H1 (cell line): ENCODE measurements at regions not wholly inside any gene's neighbourhood (a gene's known extent, or its start where the extent isn't known, plus 50 kb on each side); places are given as distances from the start of the nearest gene placed in this dataset.
A peak's percentile ranks its signal among the peaks of the same experiment; 100 is the strongest.

Experiments used
- CTCF ChIA-PET: fragments of 300-600 bp; sonication (Branson Sonifier 250); formaldehyde crosslinking; loops from one replicate; lab custom pipeline; 2021; ENCODE audit not compliant: partially characterized antibody; lab: Charles Lee
- POLR2A ChIA-PET: fragments of 300-600 bp; sonication (Branson Sonifier 250); formaldehyde crosslinking; loops from one replicate; lab custom pipeline; 2021; ENCODE audit warnings: inconsistent platforms; ENCODE audit not compliant: partially characterized antibody; lab: Charles Lee
- DNase-seq, 2 experiments: peaks; one replicate each; pipeline versions ENCODE4 v3.0.0 to v3.0.0-alpha.2; 2010 to 2022; ENCODE audit warnings: low spot score in 2 of 2, low read depth in 1 of 2, mixed read lengths in 1 of 2
- FAIRE-seq: peaks from 2 replicates; lab custom pipeline; 2011; peaks lifted over from hg19 to GRCh38; lab: Jason Lieb, UNC
- H2AFZ ChIP-seq: 2 replicates; pipeline ENCODE4 v1.8.1; 2012; ENCODE audit warnings: low read length, inconsistent platforms
- H2AK5ac ChIP-seq: 2 replicates; pipeline ENCODE4 v1.6.1; 2013; ENCODE audit warnings: low read depth, low read length
- H2BK120ac ChIP-seq: replicated peaks from 2 replicates; pipeline ENCODE3; 2013; ENCODE audit warnings: low read depth, low read length, inconsistent platforms
- H2BK12ac ChIP-seq: 2 replicates; pipeline ENCODE4 v1.6.1; 2013; ENCODE audit warnings: low read depth, low read length
- H2BK15ac ChIP-seq: 2 replicates; pipeline ENCODE4 v1.6.1; 2013; ENCODE audit warnings: low read length
- H2BK20ac ChIP-seq: 2 replicates; pipeline ENCODE4 v1.6.1; 2013; ENCODE audit warnings: low read length
- H2BK5ac ChIP-seq: 2 replicates; pipeline ENCODE4 v1.6.1; 2013; ENCODE audit warnings: low read depth, low read length
- H3K14ac ChIP-seq: 2 replicates; pipeline ENCODE4 v1.6.1; 2013; ENCODE audit warnings: inconsistent platforms; ENCODE audit not compliant: insufficient read length
- H3K18ac ChIP-seq: 2 replicates; pipeline ENCODE4 v1.6.1; 2013; ENCODE audit warnings: low read length; ENCODE audit errors: extremely low read depth
- H3K23ac ChIP-seq: 2 replicates; pipeline ENCODE4 v1.6.1; 2013; ENCODE audit warnings: inconsistent platforms; ENCODE audit not compliant: insufficient read length
- H3K23me2 ChIP-seq: 2 replicates; pipeline ENCODE4 v1.6.1; 2013; ENCODE audit warnings: low read depth, low read length
- H3K27ac ChIP-seq: 2 replicates; pipeline ENCODE4 v1.6.1; 2011; ENCODE audit warnings: low read depth, low read length, inconsistent platforms
- H3K27me3 ChIP-seq, 4 experiments: replicated peaks in 1 of 4; 1 replicate in 1 of 4; 2 replicates in 3 of 4; pipeline versions ENCODE4 v1.6.1 to v1.8.1; 2011 to 2013; ENCODE audit warnings: low read length in 3 of 4, mild to moderate bottlenecking in 3 of 4, inconsistent platforms in 2 of 4, mixed read lengths in 2 of 4, moderate library complexity in 1 of 4; ENCODE audit not compliant: control insufficient read depth in 3 of 4, insufficient read depth in 3 of 4; ENCODE audit errors: extremely low read depth in 1 of 4
- H3K36me3 ChIP-seq, 4 experiments: 2 replicates each; pipeline versions ENCODE4 v1.6.1 to v1.8.1; 2011 to 2013; ENCODE audit warnings: mild to moderate bottlenecking in 4 of 4, low read length in 3 of 4, moderate library complexity in 2 of 4, control low read depth in 1 of 4, inconsistent platforms in 1 of 4; ENCODE audit not compliant: insufficient read depth in 4 of 4, control insufficient read depth in 2 of 4
- H3K4ac ChIP-seq: replicated peaks from 2 replicates; pipeline ENCODE3; 2013; ENCODE audit warnings: low read length, low read depth, mixed read lengths, inconsistent platforms; ENCODE audit not compliant: insufficient read length
- H3K4me1 ChIP-seq, 4 experiments: replicated peaks in 1 of 4; 1 replicate in 1 of 4; 2 replicates in 3 of 4; pipeline versions ENCODE4 v1.6.1 to v1.8.1; 2011 to 2013; ENCODE audit warnings: low read length in 3 of 4, inconsistent platforms in 2 of 4, mixed read lengths in 1 of 4; ENCODE audit not compliant: insufficient read depth in 4 of 4, control insufficient read depth in 3 of 4
- H3K4me2 ChIP-seq, 2 experiments: 2 replicates each; pipeline versions ENCODE4 v1.6.1 to v1.8.1; 2011 to 2013; ENCODE audit warnings: low read depth in 2 of 2, low read length in 2 of 2, control low read depth in 1 of 2, inconsistent platforms in 1 of 2, mild to moderate bottlenecking in 1 of 2; ENCODE audit not compliant: insufficient read depth in 1 of 2
- H3K4me3 ChIP-seq, 4 experiments: fragments of 200-600, 300-600 bp in 1 of 4; sonication (generic), shearing (Covaris generic), sonication (Bioruptor Twin) in 1 of 4; 2 replicates each; pipeline versions ENCODE4 v1.5.1 to v1.8.1; 2011 to 2016; ENCODE audit warnings: low read length in 4 of 4, low read depth in 3 of 4, control low read depth in 2 of 4, inconsistent platforms in 2 of 4, mild to moderate bottlenecking in 2 of 4, mixed read lengths in 1 of 4, moderate library complexity in 1 of 4; ENCODE audit not compliant: insufficient read depth in 2 of 4; ENCODE audit errors: extremely low read depth in 1 of 4
- H3K56ac ChIP-seq: replicated peaks from 2 replicates; pipeline ENCODE3; 2013; ENCODE audit warnings: low read depth, mild to moderate bottlenecking, mixed read lengths, low read length, inconsistent platforms; ENCODE audit not compliant: insufficient read length
- H3K79me1 ChIP-seq: 2 replicates; pipeline ENCODE4 v1.6.1; 2013; ENCODE audit warnings: low read depth, low read length, control low read depth
- H3K79me2 ChIP-seq, 2 experiments: 2 replicates each; pipeline versions ENCODE4 v1.6.1 to v1.8.1; 2012 to 2013; ENCODE audit warnings: low read length in 2 of 2, mild to moderate bottlenecking in 2 of 2, inconsistent platforms in 1 of 2; ENCODE audit not compliant: insufficient read depth in 2 of 2, control insufficient read depth in 1 of 2
- H3K9ac ChIP-seq, 4 experiments: replicated peaks in 1 of 4; 1 replicate in 1 of 4; 2 replicates in 3 of 4; pipeline versions ENCODE4 v1.6.1 to v1.8.1; 2011 to 2013; ENCODE audit warnings: low read depth in 3 of 4, low read length in 3 of 4, control low read depth in 2 of 4, mild to moderate bottlenecking in 2 of 4, moderate library complexity in 2 of 4, inconsistent platforms in 1 of 4; ENCODE audit errors: extremely low read depth in 1 of 4
- H3K9me3 ChIP-seq, 2 experiments: 2 replicates each; pipeline versions ENCODE4 v1.6.1 to v1.8.1; 2012 to 2013; ENCODE audit warnings: mild to moderate bottlenecking in 2 of 2, moderate library complexity in 2 of 2, control low read depth in 1 of 2, inconsistent platforms in 1 of 2, low read depth in 1 of 2, low read length in 1 of 2, mixed read lengths in 1 of 2; ENCODE audit not compliant: insufficient read depth in 2 of 2
- H4K20me1 ChIP-seq, 2 experiments: replicated peaks in 1 of 2; 2 replicates each; pipeline versions ENCODE3 to v1.8.1; 2011 to 2013; ENCODE audit warnings: inconsistent platforms in 2 of 2, low read length in 2 of 2, mild to moderate bottlenecking in 1 of 2; ENCODE audit not compliant: insufficient read depth in 2 of 2, control insufficient read depth in 1 of 2
- H4K5ac ChIP-seq: 2 replicates; pipeline ENCODE4 v1.6.1; 2013; ENCODE audit warnings: low read length, low read depth, mixed read lengths, inconsistent platforms; ENCODE audit not compliant: insufficient read length
- H4K8ac ChIP-seq: 2 replicates; pipeline ENCODE4 v1.8.0; 2013; ENCODE audit warnings: mild to moderate bottlenecking, moderate library complexity, low read length, inconsistent platforms; ENCODE audit not compliant: insufficient read depth; ENCODE audit errors: extremely low read depth
- H4K91ac ChIP-seq: replicated peaks from 2 replicates; pipeline ENCODE3; 2013; ENCODE audit warnings: low read length, mixed read lengths, inconsistent platforms; ENCODE audit not compliant: insufficient read length
- TBP ChIP-seq: IDR thresholded peaks from 2 replicates; pipeline ENCODE4 v1.6.1; 2011; ENCODE audit warnings: low read depth, low read length, improper control_type of control experiment
- WGBS, 2 experiments: shearing (Covaris generic) in 1 of 2; methylation state at CpG; one replicate each; pipeline versions ENCODE4 v1.1.6 to v1.1.7; 2013 to 2015; ENCODE audit warnings: low lambda C conversion rate in 2 of 2, mixed read lengths in 2 of 2, inconsistent platforms in 1 of 2, low coverage in 1 of 2, missing lambda C conversion rate in 1 of 2; ENCODE audit not compliant: insufficient replicate concordance in 2 of 2, insufficient coverage in 1 of 2, insufficient read length in 1 of 2; ENCODE audit errors: extremely low coverage in 1 of 2, missing lambda C conversion rate in 1 of 2; 5-methylcytosine and 5-hydroxymethylcytosine counted together

DNA sequence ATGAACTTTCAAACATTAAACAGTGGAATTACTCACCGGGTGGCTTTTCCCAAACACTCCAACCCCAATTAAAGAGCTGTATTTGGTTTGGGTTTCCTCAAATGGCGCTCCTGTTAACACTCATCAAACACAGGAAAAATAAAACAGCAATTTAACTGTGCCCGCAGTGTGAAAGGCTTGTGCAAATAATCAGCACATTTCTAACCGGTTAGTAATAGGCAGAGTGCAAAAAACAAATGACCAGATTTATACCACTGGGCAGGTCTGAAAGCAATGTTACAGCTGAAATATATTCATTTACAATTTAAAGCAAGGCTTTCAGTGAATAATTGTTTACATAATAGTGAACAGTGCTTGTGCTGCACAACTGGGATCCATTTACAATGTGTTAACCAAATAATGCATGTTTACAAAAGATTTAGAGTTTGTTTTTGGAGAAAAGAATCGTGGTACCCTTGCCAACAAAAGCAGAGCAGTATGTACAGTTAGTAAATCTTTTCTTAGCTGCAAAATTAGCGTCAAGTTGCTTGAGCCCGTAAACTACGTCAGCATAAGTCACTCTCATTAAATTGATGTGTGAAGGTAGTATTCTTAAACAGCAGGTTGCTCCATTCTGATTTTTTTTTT is 662.9 kb upstream of the ZNF608 start:
- H3K4ac ChIP-seq: no peak overlapping the region
- no peak overlapping the region for H3K14ac ChIP-seq
- no peak overlapping the region for H4K8ac ChIP-seq
- ChIA-PET CTCF (interaction anchor here (0.6 to 1.0 kb wide), 3 partner anchors 9 to 460 kb away, joined by 3 read pairs; no protein-coding TSS in a partner anchor), POLR2A (no interaction called here)
- TF ChIP-seq TBP: no peak
- no peak for DNase-seq
- no peak overlapping the region for H3K4me3 ChIP-seq
- FAIRE-seq: no peak
- no peaks in the 10 kb centered on the region for H3K9me3 ChIP-seq
- no peak overlapping the region for H3K4me2 ChIP-seq
- no peak overlapping the region for H2AFZ ChIP-seq
- no peaks in the 10 kb centered on the region for H3K27me3 ChIP-seq
- no peaks in the 10 kb centered on the region for H4K20me1 ChIP-seq
- 79% methylated on average over 8 of the region's 8 CpGs; no CpG with 5 or more reads in 1 of the 2 experiments for WGBS, 2 experiments
- H3K56ac ChIP-seq: no peak overlapping the region
- H3K4me1 ChIP-seq: peaks cover 0 to 33% (median 21%) of the 10 kb centered on the region in 4 experiments; a peak in 6 of 7 replicates
- H3K27ac ChIP-seq: no peak overlapping the region
- H3K23ac ChIP-seq: no peak overlapping the region
- no peak overlapping the region for H4K91ac ChIP-seq
- 0 out of 2 replicates have a peak overlapping the region, but pooled peaks have one; percentile 77 for H2BK5ac ChIP-seq
- no peak overlapping the region for H2BK12ac ChIP-seq
- H3K79me1 ChIP-seq: no peaks in the 10 kb centered on the region
- no peak overlapping the region for H2BK120ac ChIP-seq
- no peak overlapping the region for H2BK20ac ChIP-seq
- H3K9ac ChIP-seq: no peak overlapping the region
- no peak overlapping the region for H4K5ac ChIP-seq
- no peak overlapping the region for H2BK15ac ChIP-seq
- H3K23me2 ChIP-seq: no peaks in the 10 kb centered on the region
- no peaks in the 10 kb centered on the region for H3K79me2 ChIP-seq
- H2AK5ac ChIP-seq: no peak overlapping the region
- H3K18ac ChIP-seq: 0 out of 2 replicates have a peak overlapping the region, but pooled peaks have one; percentile 28
- H3K36me3 ChIP-seq: no peaks in the 10 kb centered on the region
